ENCODE measurements at regions not wholly inside any gene's neighbourhood (a gene's known extent, or its start where the extent isn't known, plus 50 kb on each side); places are given as distances from the start of the nearest gene placed in this dataset.

- H3K27ac ChIP-seq: no peak overlapping the region
- H3K27me3 ChIP-seq: no peaks in the 10 kb centered on the region
- peaks cover 0 to 10% of the 10 kb centered on the region in 2 donors for H3K4me1 ChIP-seq
- no peaks in the 10 kb centered on the region for H3K36me3 ChIP-seq
- no peak for DNase-seq (ENCODE audit: low spot score in 2 of 2)
- no peaks in the 10 kb centered on the region for H3K9me3 ChIP-seq
- intact Hi-C loops (cut with DNase I): no loop called here
- no peak overlapping the region for H3K4me3 ChIP-seq
- TF ChIP-seq CTCF (IDR thresholded peaks at IDR 0.05): no peak
These were observed 193.0 kb downstream of the TTC32 start for GRCh38 chr2:19708776-19709175.

- Histone ChIP-seq H3K27ac (no peak overlapping the region), H3K36me3 (no peaks in the 10 kb centered on the region), H3K27me3 (no peaks in the 10 kb centered on the region), H3K4me3 (no peak overlapping the region), H3K4me1 (peaks cover 0 to 1% of the 10 kb centered on the region in 2 donors), H3K9me3 (no peaks in the 10 kb centered on the region)
- TF ChIP-seq CTCF (IDR thresholded peaks at IDR 0.05): no peak
- DNase-seq (ENCODE audit: low spot score in 2 of 2): no peak
- intact Hi-C loops (cut with DNase I): no loop called here
These were observed 195.5 kb downstream of the TTC32 start for GRCh38 chr2:19706332-19706731.

GRCh38 chr2:19702267-19702666, 199.5 kb downstream of the TTC32 start:
- no peaks in the 10 kb centered on the region for H3K36me3 ChIP-seq
- intact Hi-C loops (cut with DNase I): no loop called here
- TF ChIP-seq CTCF (IDR thresholded peaks at IDR 0.05): no peak
- H3K4me3 ChIP-seq: no peak overlapping the region
- no peaks in the 10 kb centered on the region for H3K4me1 ChIP-seq
- no peaks in the 10 kb centered on the region for H3K27me3 ChIP-seq
- H3K9me3 ChIP-seq: no peaks in the 10 kb centered on the region
- no peak overlapping the region for H3K27ac ChIP-seq
- no peak for DNase-seq (ENCODE audit: low spot score in 2 of 2)

GRCh38 chr2:19700861-19701585, 200.8 kb downstream of the TTC32 start:
- no peaks in the 10 kb centered on the region for H3K9me3 ChIP-seq
- no peak overlapping the region for H3K4me3 ChIP-seq
- intact Hi-C loops (cut with DNase I): no loop called here
- no peaks in the 10 kb centered on the region for H3K27me3 ChIP-seq
- no peak overlapping the region for H3K27ac ChIP-seq
- no peaks in the 10 kb centered on the region for H3K4me1 ChIP-seq
- H3K36me3 ChIP-seq: no peaks in the 10 kb centered on the region
- DNase-seq (ENCODE audit: low spot score in 2 of 2): no peak
- TF ChIP-seq CTCF (IDR thresholded peaks at IDR 0.05): no peak

GRCh38 chr2:19697131-19697530, 204.7 kb downstream of the TTC32 start:
- H3K27me3 ChIP-seq: no peaks in the 10 kb centered on the region
- H3K4me1 ChIP-seq: no peaks in the 10 kb centered on the region
- H3K27ac ChIP-seq: no peak overlapping the region
- H3K9me3 ChIP-seq: no peaks in the 10 kb centered on the region
- TF ChIP-seq CTCF (IDR thresholded peaks at IDR 0.05): no peak
- H3K4me3 ChIP-seq: no peak overlapping the region
- no peak for DNase-seq (ENCODE audit: low spot score in 2 of 2)
- no peaks in the 10 kb centered on the region for H3K36me3 ChIP-seq
- intact Hi-C loops (cut with DNase I): no loop called here

- no peak overlapping the region for H3K4me3 ChIP-seq
- no peaks in the 10 kb centered on the region for H3K36me3 ChIP-seq
- no peaks in the 10 kb centered on the region for H3K4me1 ChIP-seq
- peak in 1 of 2 donors; percentile 30 for DNase-seq (ENCODE audit: low spot score in 2 of 2)
- intact Hi-C loops (cut with DNase I): no loop called here
- no peak for TF ChIP-seq CTCF (IDR thresholded peaks at IDR 0.05)
- no peak overlapping the region for H3K27ac ChIP-seq
- H3K27me3 ChIP-seq: no peaks in the 10 kb centered on the region
- H3K9me3 ChIP-seq: no peaks in the 10 kb centered on the region
These were observed 206.1 kb downstream of the TTC32 start for GRCh38 chr2:19695706-19696105.

Data from ascending aorta (tissue), 2 donors.